ENCODE measurements at regions not wholly inside any gene's neighbourhood (a gene's known extent, or its start where the extent isn't known, plus 50 kb on each side); places are given as distances from the start of the nearest gene placed in this dataset.

- Histone ChIP-seq H3K4me3 (ENCODE audit: low read depth, low read length) (no peak overlapping the region), H3K27ac (ENCODE audit: low read depth, low read length) (no peak overlapping the region), H3K9me3 (ENCODE audit: control insufficient read depth, insufficient read depth, low read length) (no peaks in the 10 kb centered on the region), H3K27me3 (ENCODE audit: control insufficient read depth, insufficient read depth, low read length) (no peaks in the 10 kb centered on the region)
- POLR2A ChIA-PET = no interaction called here
- CTCF ChIA-PET = no interaction called here
- TF ChIP-seq CTCF (IDR thresholded peaks at IDR 0.05; ENCODE audit: low read depth, low read length) = no peak
- DNase-seq (ENCODE audit: low read depth, low spot score) = no peak
Measured at GRCh38 chr7:25297278-25297677, 69.0 kb upstream of the NPVF start.

- Histone ChIP-seq H3K9me3 (ENCODE audit: control insufficient read depth, insufficient read depth, low read length) (no peaks in the 10 kb centered on the region), H3K27ac (ENCODE audit: low read depth, low read length) (no peak overlapping the region), H3K4me3 (ENCODE audit: low read depth, low read length) (no peak overlapping the region), H3K27me3 (ENCODE audit: control insufficient read depth, insufficient read depth, low read length) (no peaks in the 10 kb centered on the region)
- DNase-seq (ENCODE audit: low read depth, low spot score) = no peak
- ChIA-PET POLR2A (no interaction called here), CTCF (interaction anchor here (0.9 to 1.3 kb wide), 3 partner anchors 44 to 262 kb away, joined by 3 to 4 read pairs (median 4); no protein-coding TSS in a partner anchor)
- no peak for TF ChIP-seq CTCF (IDR thresholded peaks at IDR 0.05; ENCODE audit: low read depth, low read length)
Measured at GRCh38 chr7:25303281-25304181, 75.2 kb upstream of the NPVF start.

- no peak for DNase-seq (ENCODE audit: low read depth, low spot score)
- Histone ChIP-seq H3K27me3 (ENCODE audit: control insufficient read depth, insufficient read depth, low read length) (no peaks in the 10 kb centered on the region), H3K4me3 (ENCODE audit: low read depth, low read length) (no peak overlapping the region), H3K9me3 (ENCODE audit: control insufficient read depth, insufficient read depth, low read length) (no peaks in the 10 kb centered on the region), H3K27ac (ENCODE audit: low read depth, low read length) (no peak overlapping the region)
- POLR2A ChIA-PET = no interaction called here
- TF ChIP-seq CTCF (IDR thresholded peaks at IDR 0.05; ENCODE audit: low read depth, low read length) = no peak
- CTCF ChIA-PET = interaction anchor here (1.4 to 1.5 kb wide), 2 partner anchors 261 to 550 kb away, joined by 3 to 4 read pairs; no protein-coding TSS in a partner anchor
Measured at GRCh38 chr7:25304691-25305090, 76.4 kb upstream of the NPVF start.

GRCh38 chr7:25305831-25306230 is 77.5 kb upstream of the NPVF start:
- Histone ChIP-seq H3K9me3 (ENCODE audit: control insufficient read depth, insufficient read depth, low read length) (no peaks in the 10 kb centered on the region), H3K27me3 (ENCODE audit: control insufficient read depth, insufficient read depth, low read length) (no peaks in the 10 kb centered on the region), H3K27ac (ENCODE audit: low read depth, low read length) (no peak overlapping the region), H3K4me3 (ENCODE audit: low read depth, low read length) (no peak overlapping the region)
- ChIA-PET CTCF (interaction anchor here (1.4 to 1.5 kb wide), 2 partner anchors 260 to 548 kb away, joined by 3 to 4 read pairs; no protein-coding TSS in a partner anchor), POLR2A (no interaction called here)
- TF ChIP-seq CTCF (IDR thresholded peaks at IDR 0.05; ENCODE audit: low read depth, low read length) = no peak
- DNase-seq (ENCODE audit: low read depth, low spot score) = no peak

GRCh38 chr7:25307624-25308023 is 79.3 kb upstream of the NPVF start:
- POLR2A ChIA-PET = no interaction called here
- CTCF ChIA-PET = no interaction called here
- DNase-seq (ENCODE audit: low read depth, low spot score) = no peak
- no peak for TF ChIP-seq CTCF (IDR thresholded peaks at IDR 0.05; ENCODE audit: low read depth, low read length)
- H3K9me3 ChIP-seq (ENCODE audit: control insufficient read depth, insufficient read depth, low read length) = no peaks in the 10 kb centered on the region
- H3K27me3 ChIP-seq (ENCODE audit: control insufficient read depth, insufficient read depth, low read length) = no peaks in the 10 kb centered on the region
- H3K4me3 ChIP-seq (ENCODE audit: low read depth, low read length) = no peak overlapping the region
- H3K27ac ChIP-seq (ENCODE audit: low read depth, low read length) = no peak overlapping the region

Data from AG04450 (cell line).